Inflammatory macrophage (primary cell): ENCODE measurements at regions not wholly inside any gene's neighbourhood (a gene's known extent, or its start where the extent isn't known, plus 50 kb on each side); places are given as distances from the start of the nearest gene placed in this dataset.

Experiments
- DNase-seq, 2 donors: peaks; one replicate each; pipeline ENCODE4 v3.0.0-alpha.2; 2020 to 2022

GRCh38 chr6:23175391-23175790 is 606.0 kb downstream of the HDGFL1 start:
- no peak for DNase-seq

GRCh38 chr6:23176471-23176870 is 607.1 kb downstream of the HDGFL1 start:
- DNase-seq: no peak

GRCh38 chr6:23176883-23177282 is 607.5 kb downstream of the HDGFL1 start:
- no peak for DNase-seq

- no peak for DNase-seq
Measured at GRCh38 chr6:23177806-23178205, 608.4 kb downstream of the HDGFL1 start.

GRCh38 chr6:23179994-23180393 is 610.6 kb downstream of the HDGFL1 start:
- no peak for DNase-seq

- no peak for DNase-seq
Measured at GRCh38 chr6:23180504-23181293, 611.3 kb downstream of the HDGFL1 start.

GRCh38 chr6:23181356-23182110 is 612.2 kb downstream of the HDGFL1 start:
- DNase-seq: no peak

GRCh38 chr6:23183846-23184245 is 614.5 kb downstream of the HDGFL1 start:
- DNase-seq: no peak

- no peak for DNase-seq
Measured at GRCh38 chr6:23184351-23184750, 615.0 kb downstream of the HDGFL1 start.

- DNase-seq: no peak
Measured at GRCh38 chr6:23195487-23195886, 626.1 kb downstream of the HDGFL1 start.

- DNase-seq: no peak
Measured at GRCh38 chr6:23199541-23199940, 630.2 kb downstream of the HDGFL1 start.

- no peak for DNase-seq
Measured at GRCh38 chr6:23200946-23201345, 631.6 kb downstream of the HDGFL1 start.

GRCh38 chr6:23202207-23202606 is 632.8 kb downstream of the HDGFL1 start:
- no peak for DNase-seq

GRCh38 chr6:23212398-23212797 is 643.0 kb downstream of the HDGFL1 start:
- DNase-seq: no peak

GRCh38 chr6:23213193-23213592 is 643.8 kb downstream of the HDGFL1 start:
- DNase-seq: no peak

GRCh38 chr6:23213651-23214050 is 644.3 kb downstream of the HDGFL1 start:
- no peak for DNase-seq

- DNase-seq: no peak
Measured at GRCh38 chr6:23218751-23219150, 649.4 kb downstream of the HDGFL1 start.

GRCh38 chr6:23222724-23223123 is 653.4 kb downstream of the HDGFL1 start:
- no peak for DNase-seq

GRCh38 chr6:23224540-23224939 is 655.2 kb downstream of the HDGFL1 start:
- DNase-seq: no peak

- DNase-seq: no peak
Measured at GRCh38 chr6:23228439-23229024, 659.2 kb downstream of the HDGFL1 start.

GRCh38 chr6:23243854-23244253 is 674.5 kb downstream of the HDGFL1 start:
- no peak for DNase-seq

- no peak for DNase-seq
Measured at GRCh38 chr6:23244300-23244699, 674.9 kb downstream of the HDGFL1 start.

- DNase-seq: no peak
Measured at GRCh38 chr6:23245572-23245971, 676.2 kb downstream of the HDGFL1 start.

GRCh38 chr6:23246896-23247295 is 677.5 kb downstream of the HDGFL1 start:
- no peak for DNase-seq
